GM21576 (cell line): ENCODE measurements at regions not wholly inside any gene's neighbourhood (a gene's known extent, or its start where the extent isn't known, plus 50 kb on each side); places are given as distances from the start of the nearest gene placed in this dataset.
A peak's percentile ranks its signal among the peaks of the same experiment; 100 is the strongest.
"Not testable (repeated sequence)": the region's sequence is repeated elsewhere in the genome, so short reads cannot be mapped to it uniquely, and the experiment has no call there.

ENCODE experiments used
- ATAC-seq: cut with Tn5 transposase; IDR thresholded peaks from one replicate; pipeline ENCODE4 v1.9.1; 2021; ENCODE audit warnings: mild to moderate bottlenecking, moderate library complexity; ENCODE audit not compliant: unreplicated experiment

- no peak for ATAC-seq
These were observed 134.7 kb upstream of the ETV3 start for GRCh38 chr1:157272729-157273524.

GRCh38 chr1:157272264-157272663 lies 134.1 kb upstream of the ETV3 start:
- ATAC-seq = no peak

GRCh38 chr1:157270705-157271274 lies 132.6 kb upstream of the ETV3 start:
- no peak for ATAC-seq

- peak; percentile 64 for ATAC-seq
These were observed 131.6 kb upstream of the ETV3 start for GRCh38 chr1:157269656-157270375.

GRCh38 chr1:157262891-157263290 lies 124.7 kb upstream of the ETV3 start:
- no peak for ATAC-seq

- no peak for ATAC-seq
These were observed 124.2 kb upstream of the ETV3 start for GRCh38 chr1:157262422-157262821.

GRCh38 chr1:157255891-157256290 lies 117.7 kb upstream of the ETV3 start:
- not testable (repeated sequence) for ATAC-seq

- ATAC-seq = not testable (repeated sequence)
These were observed 116.0 kb upstream of the ETV3 start for GRCh38 chr1:157254183-157254582.

GRCh38 chr1:157252473-157252872 lies 114.3 kb upstream of the ETV3 start:
- ATAC-seq = no peak

- ATAC-seq = no peak
These were observed 111.5 kb upstream of the ETV3 start for GRCh38 chr1:157249739-157250138.

GRCh38 chr1:157249326-157249725 lies 111.1 kb upstream of the ETV3 start:
- ATAC-seq = no peak

- not testable (repeated sequence) for ATAC-seq
These were observed 109.5 kb upstream of the ETV3 start for GRCh38 chr1:157247764-157248049.

GRCh38 chr1:157247005-157247763 lies 109.0 kb upstream of the ETV3 start:
- no peak for ATAC-seq

GRCh38 chr1:157245823-157246222 lies 107.6 kb upstream of the ETV3 start:
- ATAC-seq = no peak

- ATAC-seq = no peak
These were observed 103.0 kb upstream of the ETV3 start for GRCh38 chr1:157241185-157241538.

GRCh38 chr1:157240495-157241184 lies 102.4 kb upstream of the ETV3 start:
- ATAC-seq = no peak

GRCh38 chr1:157239936-157240335 lies 101.7 kb upstream of the ETV3 start:
- ATAC-seq = no peak

GRCh38 chr1:157238585-157238984 lies 100.4 kb upstream of the ETV3 start:
- no peak for ATAC-seq

GRCh38 chr1:157237981-157238380 lies 99.8 kb upstream of the ETV3 start:
- ATAC-seq = no peak

GRCh38 chr1:157237522-157237921 lies 99.3 kb upstream of the ETV3 start:
- ATAC-seq = no peak

GRCh38 chr1:157236072-157236471 lies 97.9 kb upstream of the ETV3 start:
- ATAC-seq = no peak
